VCaP (cell line): ENCODE measurements at regions not wholly inside any gene's neighbourhood (a gene's known extent, or its start where the extent isn't known, plus 50 kb on each side); places are given as distances from the start of the nearest gene placed in this dataset.

ENCODE experiments used
- H3K27ac ChIP-seq: fragments of 450-650 bp; 2 replicates; pipeline ENCODE4 v1.5.1; 2017
- CTCF ChIP-seq: fragments of 450-650 bp; conservative IDR thresholded peaks from 2 replicates; pipeline ENCODE4 v1.5.1; 2017; ENCODE audit warnings: mild to moderate bottlenecking, moderate library complexity

- no peak for TF ChIP-seq CTCF
- peak overlapping the region; percentile 13; the same call in 1 of the 2 replicates for H3K27ac ChIP-seq
Observed at GRCh38 chr22:27114186-27114585, 456.8 kb downstream of the MIAT start.

- peak overlapping the region; percentile 84 for H3K27ac ChIP-seq
- no peak for TF ChIP-seq CTCF
Observed at GRCh38 chr22:27115410-27115809, 458.0 kb downstream of the MIAT start.

GRCh38 chr22:27115816-27116256 is 458.4 kb downstream of the MIAT start:
- no peak for TF ChIP-seq CTCF

GRCh38 chr22:27116312-27117086 is 459.1 kb downstream of the MIAT start:
- peak overlapping the region; percentile 84 for H3K27ac ChIP-seq
- TF ChIP-seq CTCF: no peak

More at GRCh38 chr22:27115816-27116256, 458.4 kb downstream of the MIAT start:
- peak overlapping the region; percentile 84 for H3K27ac ChIP-seq

GRCh38 chr22:27120036-27120435 is 462.6 kb downstream of the MIAT start:
- no peak for TF ChIP-seq CTCF
- H3K27ac ChIP-seq: no peak overlapping the region

- TF ChIP-seq CTCF: no peak
- peak overlapping the region; percentile 45; the same call in 1 of the 2 replicates for H3K27ac ChIP-seq
Observed at GRCh38 chr22:27122574-27122973, 465.2 kb downstream of the MIAT start.

- H3K27ac ChIP-seq: no peak overlapping the region
- no peak for TF ChIP-seq CTCF
Observed at GRCh38 chr22:27123880-27124279, 466.5 kb downstream of the MIAT start.
